Left hindlimb (tissue), 1 donor: ENCODE measurements at regions not wholly inside any gene's neighbourhood (a gene's known extent, or its start where the extent isn't known, plus 50 kb on each side); places are given as distances from the start of the nearest gene placed in this dataset.

Source experiments
- DNase-seq: peaks from one replicate; pipeline ENCODE4 v3.0.0-alpha.2; 2018

- no peak for DNase-seq
Measured at GRCh38 chr4:37000281-37000680, 244.3 kb upstream of the NWD2 start.

GRCh38 chr4:37001688-37002436 is 242.7 kb upstream of the NWD2 start:
- no peak for DNase-seq

GRCh38 chr4:37002625-37003024 is 241.9 kb upstream of the NWD2 start:
- DNase-seq: no peak

GRCh38 chr4:37008199-37008598 is 236.3 kb upstream of the NWD2 start:
- no peak for DNase-seq

- no peak for DNase-seq
Measured at GRCh38 chr4:37014584-37014983, 230.0 kb upstream of the NWD2 start.

GRCh38 chr4:37015391-37015790 is 229.2 kb upstream of the NWD2 start:
- DNase-seq: no peak

- DNase-seq: no peak
Measured at GRCh38 chr4:37023504-37023903, 221.0 kb upstream of the NWD2 start.

- no peak for DNase-seq
Measured at GRCh38 chr4:37023996-37024395, 220.5 kb upstream of the NWD2 start.

- DNase-seq: no peak
Measured at GRCh38 chr4:37040816-37041215, 203.7 kb upstream of the NWD2 start.

- no peak for DNase-seq
Measured at GRCh38 chr4:37043342-37043741, 201.2 kb upstream of the NWD2 start.

GRCh38 chr4:37051111-37051510 is 193.4 kb upstream of the NWD2 start:
- no peak for DNase-seq

- no peak for DNase-seq
Measured at GRCh38 chr4:37051866-37052265, 192.7 kb upstream of the NWD2 start.

- no peak for DNase-seq
Measured at GRCh38 chr4:37054531-37055077, 189.9 kb upstream of the NWD2 start.

GRCh38 chr4:37058826-37059225 is 185.7 kb upstream of the NWD2 start:
- no peak for DNase-seq

GRCh38 chr4:37066159-37066558 is 178.4 kb upstream of the NWD2 start:
- DNase-seq: no peak

GRCh38 chr4:37068580-37068979 is 176.0 kb upstream of the NWD2 start:
- no peak for DNase-seq

GRCh38 chr4:37070041-37070440 is 174.5 kb upstream of the NWD2 start:
- no peak for DNase-seq

GRCh38 chr4:37071576-37071975 is 173.0 kb upstream of the NWD2 start:
- DNase-seq: no peak

GRCh38 chr4:37073226-37073840 is 171.2 kb upstream of the NWD2 start:
- DNase-seq: no peak

- no peak for DNase-seq
Measured at GRCh38 chr4:37082912-37083311, 161.6 kb upstream of the NWD2 start.

GRCh38 chr4:37095925-37096324 is 148.6 kb upstream of the NWD2 start:
- no peak for DNase-seq

- DNase-seq: no peak
Measured at GRCh38 chr4:37101182-37101581, 143.4 kb upstream of the NWD2 start.

- no peak for DNase-seq
Measured at GRCh38 chr4:37101686-37102085, 142.9 kb upstream of the NWD2 start.

GRCh38 chr4:37109756-37110155 is 134.8 kb upstream of the NWD2 start:
- DNase-seq: no peak

- DNase-seq: no peak
Measured at GRCh38 chr4:37124800-37125199, 119.7 kb upstream of the NWD2 start.
